GM21447 (cell line): ENCODE measurements at regions not wholly inside any gene's neighbourhood (a gene's known extent, or its start where the extent isn't known, plus 50 kb on each side); places are given as distances from the start of the nearest gene placed in this dataset.

ENCODE experiments used
- ATAC-seq: cut with Tn5 transposase; IDR thresholded peaks from one replicate; pipeline ENCODE4 v1.9.1; 2021; ENCODE audit not compliant: unreplicated experiment

- ATAC-seq, result no peak
These were observed 196.4 kb downstream of the SIM1 start for GRCh38 chr6:100268326-100268725.

- no peak for ATAC-seq
These were observed 197.0 kb downstream of the SIM1 start for GRCh38 chr6:100267721-100268123.

- ATAC-seq, result no peak
These were observed 198.0 kb downstream of the SIM1 start for GRCh38 chr6:100266494-100267401.

GRCh38 chr6:100262086-100262485 lies 202.6 kb downstream of the SIM1 start:
- ATAC-seq, result no peak

GRCh38 chr6:100261486-100261885 lies 203.2 kb downstream of the SIM1 start:
- ATAC-seq, result no peak

DNA sequence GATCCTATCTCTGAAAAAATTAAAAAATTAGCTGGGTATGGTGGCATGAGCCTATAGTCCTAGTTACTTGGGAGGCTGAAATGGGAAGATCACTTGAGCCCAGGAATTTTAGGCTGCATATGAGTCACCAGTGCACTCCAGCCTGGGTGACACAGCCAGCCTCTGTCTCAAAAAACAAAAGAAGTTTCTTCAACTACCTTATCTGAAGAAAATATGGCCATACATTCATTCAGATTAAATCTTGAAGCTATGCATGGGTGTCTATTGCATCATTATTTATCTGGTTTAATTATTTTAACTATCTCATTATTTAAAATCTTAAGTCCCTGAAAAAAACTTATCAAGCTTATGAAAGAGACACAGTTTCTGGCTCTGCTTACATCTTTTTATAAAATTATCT lies 204.1 kb downstream of the SIM1 start:
- no peak for ATAC-seq

DNA sequence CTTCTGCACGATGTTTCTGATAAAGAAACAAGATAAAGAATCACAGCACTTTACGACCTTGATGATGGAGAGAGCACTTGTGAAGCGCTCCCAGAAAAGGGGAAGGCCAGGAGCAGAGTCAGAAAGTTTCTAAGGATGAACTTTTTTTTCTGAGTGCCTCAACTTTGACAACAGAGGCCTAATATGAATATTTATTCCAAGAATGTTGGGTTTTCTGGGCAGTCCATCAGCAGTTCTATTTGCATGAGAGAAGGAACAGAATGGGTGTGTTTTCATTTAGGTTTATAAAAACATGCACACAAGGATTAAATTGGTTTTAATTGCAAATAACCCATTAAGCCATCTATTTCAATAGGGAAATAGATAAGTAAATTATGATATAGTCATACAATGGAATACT lies 204.9 kb downstream of the SIM1 start:
- ATAC-seq, result no peak

DNA sequence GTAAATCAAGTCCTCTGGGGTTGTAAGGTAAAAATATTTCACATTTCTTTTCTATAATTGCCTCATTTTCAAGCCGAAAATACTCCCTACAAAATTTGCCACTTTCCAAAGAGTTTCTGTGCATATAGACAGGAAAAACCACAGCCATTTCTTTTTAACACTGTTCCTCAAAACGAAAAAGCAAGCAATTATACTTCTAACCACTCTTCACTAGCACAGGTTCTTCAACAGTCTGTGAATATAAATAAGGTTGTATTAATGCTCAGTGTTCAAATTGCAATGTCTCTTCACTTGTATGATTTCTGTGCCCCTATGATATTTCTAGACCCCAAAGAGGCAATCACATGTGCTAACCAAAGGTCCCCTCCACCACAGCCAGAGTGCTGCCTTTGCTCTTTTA lies 206.0 kb downstream of the SIM1 start:
- ATAC-seq, result no peak

DNA sequence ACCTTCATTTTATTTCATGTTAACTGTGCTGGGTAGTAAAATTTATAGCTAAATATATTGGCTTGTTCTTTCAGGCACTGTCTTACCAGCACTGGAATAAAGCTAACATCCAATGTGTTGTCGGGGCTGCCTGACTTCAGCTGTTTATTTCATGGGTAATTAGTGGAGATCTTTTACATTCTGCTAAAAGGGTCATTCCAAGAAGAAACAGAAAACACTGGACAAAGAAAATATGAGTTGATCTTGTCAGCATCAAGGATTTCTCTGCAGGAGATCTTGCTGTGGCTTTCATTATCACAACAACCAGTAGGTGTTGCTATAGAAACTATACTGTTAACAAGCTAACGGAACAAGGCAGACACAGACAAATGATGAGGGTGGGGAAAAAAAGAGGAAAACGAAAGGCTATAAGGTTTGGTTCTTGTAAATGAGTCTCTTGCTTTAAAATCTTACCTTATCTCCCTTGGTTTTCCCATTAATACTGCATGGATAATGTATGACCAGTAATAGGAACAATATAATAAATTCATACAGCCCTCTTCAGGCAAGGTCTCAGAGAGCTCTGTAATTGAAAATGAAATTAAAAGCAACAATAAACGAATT lies 206.8 kb downstream of the SIM1 start:
- ATAC-seq, result peak; percentile 91

GRCh38 chr6:100255701-100256100 lies 209.0 kb downstream of the SIM1 start:
- no peak for ATAC-seq

- ATAC-seq, result no peak
These were observed 217.6 kb downstream of the SIM1 start for GRCh38 chr6:100247123-100247522.

DNA sequence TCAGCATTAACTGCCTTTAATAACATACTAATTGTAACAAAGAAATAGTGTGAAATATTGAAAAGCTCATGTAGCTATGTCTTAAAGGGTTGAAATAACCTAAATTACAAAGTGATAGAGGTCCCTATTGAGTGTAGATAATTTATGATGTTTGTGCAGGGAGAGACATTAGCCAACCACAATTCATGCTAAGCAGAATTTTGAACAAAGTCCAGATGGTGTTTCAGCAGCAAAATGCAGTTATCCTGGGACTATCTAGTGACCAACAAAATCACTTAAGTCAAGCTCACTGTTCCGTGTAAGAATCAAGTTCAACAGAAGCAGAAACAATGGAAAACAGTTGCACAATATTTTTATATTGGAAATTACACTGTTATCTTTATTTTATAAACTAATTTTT lies 218.5 kb downstream of the SIM1 start:
- no peak for ATAC-seq

DNA sequence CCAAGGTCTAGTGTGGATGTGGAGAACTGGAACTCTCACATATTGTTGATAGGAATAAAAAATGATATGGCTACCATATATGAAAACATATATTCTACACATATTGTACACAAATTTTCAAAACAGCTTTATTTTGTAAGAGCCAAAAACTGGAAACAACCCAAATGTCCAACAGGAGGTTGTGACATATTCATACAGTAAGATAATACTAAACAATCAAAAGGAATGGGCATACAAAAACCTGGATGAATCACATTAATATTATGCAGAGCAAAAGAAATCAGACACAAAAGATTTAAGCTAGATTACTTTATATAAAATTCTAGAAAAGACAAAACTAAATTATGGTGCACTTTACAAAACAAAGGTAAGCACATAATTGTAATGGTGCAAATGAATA lies 223.9 kb downstream of the SIM1 start:
- ATAC-seq, result no peak

- no peak for ATAC-seq
These were observed 226.9 kb downstream of the SIM1 start for GRCh38 chr6:100237821-100238220.

DNA sequence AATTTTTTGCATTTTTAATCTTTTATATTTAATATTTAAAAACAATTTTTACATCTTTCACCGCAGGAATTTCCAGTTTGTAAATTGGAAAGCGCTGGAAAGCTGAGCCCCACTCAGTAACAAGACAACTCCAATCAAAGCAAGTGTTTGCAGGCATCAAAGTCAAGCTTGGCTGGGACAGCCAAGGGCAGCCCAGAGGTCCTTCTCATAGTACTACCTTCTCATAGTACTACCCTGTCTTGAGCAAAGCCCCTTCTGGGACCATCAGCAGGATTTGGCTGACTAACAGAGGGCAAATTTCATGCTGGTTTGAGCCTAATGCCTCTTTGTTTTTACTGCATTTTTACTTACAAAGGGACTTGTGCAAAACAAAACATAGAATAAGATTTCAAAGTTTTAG lies 228.3 kb downstream of the SIM1 start:
- ATAC-seq, result no peak

- ATAC-seq, result no peak
These were observed 229.1 kb downstream of the SIM1 start for GRCh38 chr6:100235631-100236030.

GRCh38 chr6:100234625-100235024 lies 230.1 kb downstream of the SIM1 start:
- no peak for ATAC-seq

DNA sequence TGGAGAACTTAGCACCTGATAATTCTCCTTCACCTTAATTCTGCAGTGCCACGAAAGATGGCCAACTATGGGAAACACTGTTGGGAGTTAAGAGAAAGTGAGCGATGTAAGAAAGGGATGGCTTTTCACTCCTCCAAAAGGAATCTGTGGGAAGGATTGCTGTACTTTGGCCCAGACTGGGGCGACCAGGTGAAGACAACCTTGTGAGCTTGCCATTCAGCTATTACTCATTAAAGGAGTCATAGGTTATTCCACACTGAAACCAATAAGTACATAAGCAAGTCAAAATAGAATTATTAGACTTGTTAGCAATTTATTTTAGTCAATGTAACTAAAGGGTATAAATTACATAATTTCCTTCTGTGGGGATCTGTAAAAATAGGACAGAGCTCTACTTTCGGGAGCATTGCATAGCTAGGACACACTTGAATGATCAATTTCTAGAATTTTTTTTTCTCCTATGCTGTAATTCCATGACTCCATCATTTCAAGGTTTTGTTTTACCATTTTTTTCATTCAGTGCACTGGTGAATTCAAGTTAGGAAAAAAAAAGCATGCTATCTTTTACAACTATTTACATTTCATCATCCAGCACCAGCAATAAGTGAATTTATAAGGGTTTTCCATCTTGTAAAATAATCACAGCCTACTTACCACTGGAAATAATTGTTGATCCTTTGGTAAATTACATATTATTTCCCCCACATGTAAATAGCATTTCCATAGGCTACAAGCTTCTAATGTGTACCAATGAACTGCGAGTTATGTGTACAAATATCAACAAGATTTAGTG lies 231.7 kb downstream of the SIM1 start:
- no peak for ATAC-seq

GRCh38 chr6:100230953-100231316 lies 233.8 kb downstream of the SIM1 start:
- ATAC-seq, result no peak

- ATAC-seq, result no peak
These were observed 234.4 kb downstream of the SIM1 start for GRCh38 chr6:100230115-100230952.

DNA sequence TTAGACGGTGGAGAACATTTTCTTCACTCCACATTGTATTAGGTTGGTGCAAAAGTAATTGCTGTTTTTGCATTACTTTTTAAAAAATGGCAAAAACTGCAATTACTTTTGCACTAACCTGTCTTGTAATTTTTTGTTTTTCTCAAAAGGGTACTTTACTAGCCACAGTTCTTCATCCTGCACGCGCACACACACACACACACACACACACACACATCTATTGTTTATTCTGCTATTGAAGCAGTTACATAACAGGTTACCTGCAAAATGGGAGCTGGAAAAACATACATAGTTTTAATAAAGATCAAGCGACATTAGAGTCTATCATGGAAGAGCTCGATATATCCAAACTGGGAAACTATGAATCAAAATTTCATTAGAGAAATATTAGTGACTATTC lies 235.2 kb downstream of the SIM1 start:
- no peak for ATAC-seq
